Trophoblast cell (in vitro differentiated cells and primary cell): ENCODE measurements at regions not wholly inside any gene's neighbourhood (a gene's known extent, or its start where the extent isn't known, plus 50 kb on each side); places are given as distances from the start of the nearest gene placed in this dataset.

Experiments used
- DNase-seq, 2 donors: peaks; one replicate each; pipeline ENCODE4 v3.0.0-alpha.2; 2016
- H2AFZ ChIP-seq: 2 replicates; pipeline ENCODE4 v1.6.1; 2013; ENCODE audit warnings: low read length, moderate library complexity, mild to moderate bottlenecking; ENCODE audit not compliant: insufficient read depth, poor library complexity
- H2AK5ac ChIP-seq: 2 replicates; pipeline ENCODE4 v1.6.1; 2013; ENCODE audit warnings: mild to moderate bottlenecking, low read length
- H2BK120ac ChIP-seq: 2 replicates; pipeline ENCODE4 v1.6.1; 2013; ENCODE audit warnings: low read length, mild to moderate bottlenecking, moderate library complexity; ENCODE audit not compliant: insufficient read depth, poor library complexity
- H2BK12ac ChIP-seq: 2 replicates; pipeline ENCODE4 v1.6.1; 2013; ENCODE audit warnings: mild to moderate bottlenecking, low read length, moderate library complexity
- H2BK5ac ChIP-seq: 2 replicates; pipeline ENCODE4 v1.6.1; 2013; ENCODE audit warnings: low read length, low read depth, moderate library complexity, mild to moderate bottlenecking; ENCODE audit not compliant: poor library complexity
- H3K14ac ChIP-seq: 2 replicates; pipeline ENCODE4 v1.6.1; 2013; ENCODE audit warnings: mild to moderate bottlenecking, low read length
- H3K18ac ChIP-seq: 2 replicates; pipeline ENCODE4 v1.6.1; 2013; ENCODE audit warnings: mild to moderate bottlenecking, low read length
- H3K23ac ChIP-seq: 2 replicates; pipeline ENCODE4 v1.6.1; 2013; ENCODE audit warnings: low read length
- H3K27ac ChIP-seq: 2 replicates; pipeline ENCODE4 v1.5.1; 2013; ENCODE audit warnings: low read depth, mild to moderate bottlenecking, inconsistent platforms, low read length, moderate library complexity
- H3K27me3 ChIP-seq: 2 replicates; pipeline ENCODE4 v1.6.1; 2013; ENCODE audit warnings: inconsistent platforms, mild to moderate bottlenecking, low read length, moderate library complexity; ENCODE audit not compliant: insufficient read depth
- H3K36me3 ChIP-seq, 2 experiments: 1 replicate in 1 of 2; 2 replicates in 1 of 2; pipeline ENCODE4 v1.6.1; 2013; ENCODE audit warnings: low read length in 2 of 2, mild to moderate bottlenecking in 2 of 2, moderate library complexity in 1 of 2; ENCODE audit not compliant: insufficient read depth in 2 of 2, control insufficient read depth in 1 of 2
- H3K4ac ChIP-seq: 2 replicates; pipeline ENCODE4 v1.6.1; 2013; ENCODE audit warnings: low read depth, mild to moderate bottlenecking, low read length, moderate library complexity
- H3K4me1 ChIP-seq, 2 experiments: 1 replicate in 1 of 2; 2 replicates in 1 of 2; pipeline ENCODE4 v1.6.1; 2013; ENCODE audit warnings: low read length in 2 of 2, mild to moderate bottlenecking in 2 of 2, moderate library complexity in 1 of 2; ENCODE audit not compliant: insufficient read depth in 2 of 2, control insufficient read depth in 1 of 2
- H3K4me2 ChIP-seq: 2 replicates; pipeline ENCODE4 v1.6.1; 2013; ENCODE audit warnings: inconsistent platforms, mild to moderate bottlenecking, low read length, moderate library complexity
- H3K4me3 ChIP-seq: 2 replicates; pipeline ENCODE4 v1.5.1; 2013; ENCODE audit warnings: mild to moderate bottlenecking, low read depth, low read length, inconsistent platforms
- H3K79me1 ChIP-seq: one replicate; pipeline ENCODE4 v1.6.1; 2013; ENCODE audit warnings: low read length
- H3K79me2 ChIP-seq: 2 replicates; pipeline ENCODE4 v1.6.1; 2013; ENCODE audit warnings: low read length, mild to moderate bottlenecking; ENCODE audit not compliant: control insufficient read depth, insufficient read depth, poor library complexity
- H3K9ac ChIP-seq: 2 replicates; pipeline ENCODE4 v1.6.1; 2013; ENCODE audit warnings: mild to moderate bottlenecking, low read length
- H3K9me3 ChIP-seq: 2 replicates; pipeline ENCODE4 v1.6.1; 2013; ENCODE audit warnings: low read depth, mild to moderate bottlenecking, control low read depth, inconsistent platforms, low read length; ENCODE audit not compliant: insufficient read depth
- H4K12ac ChIP-seq: 2 replicates; pipeline ENCODE4 v1.6.1; 2013; ENCODE audit warnings: low read depth, mild to moderate bottlenecking, low read length, moderate library complexity
- H4K8ac ChIP-seq: 2 replicates; pipeline ENCODE4 v1.6.1; 2013; ENCODE audit warnings: low read depth, mild to moderate bottlenecking, low read length, moderate library complexity
- H4K91ac ChIP-seq: one replicate; pipeline ENCODE4 v1.6.1; 2013; ENCODE audit warnings: low read depth, mild to moderate bottlenecking, low read length, moderate library complexity
- WGBS: extraction: QIAGEN DNeasy Blood & Tissue Kit; methylation state at CpG from one replicate; pipeline ENCODE4 v1.1.7; 2013; ENCODE audit warnings: missing lambda C conversion rate; ENCODE audit not compliant: insufficient read length, insufficient coverage; ENCODE audit errors: extremely low coverage; 5-methylcytosine and 5-hydroxymethylcytosine counted together

GRCh38 chr6:167409694-167410093 is 84.8 kb downstream of the TTLL2 start:
- Histone ChIP-seq H3K9me3 (no peaks in the 10 kb centered on the region), H3K36me3 (no peaks in the 10 kb centered on the region), H2BK12ac (no peak overlapping the region), H3K9ac (no peak overlapping the region), H3K79me2 (no peaks in the 10 kb centered on the region), H3K4ac (no peak overlapping the region), H3K4me3 (no peak overlapping the region), H3K18ac (no peak overlapping the region), H3K4me2 (no peak overlapping the region), H2BK5ac (no peak overlapping the region), H4K12ac (no peak overlapping the region), H4K91ac (no peak overlapping the region), H2AK5ac (no peak overlapping the region), H3K23ac (no peak overlapping the region), H2AFZ (no peak overlapping the region), H3K4me1 (no peaks in the 10 kb centered on the region), H4K8ac (no peak overlapping the region), H3K79me1 (no peaks in the 10 kb centered on the region), H3K27me3 (no peaks in the 10 kb centered on the region), H3K14ac (no peak overlapping the region), H2BK120ac (no peak overlapping the region), H3K27ac (no peak overlapping the region)
- no peak for DNase-seq
- no CpG with 5 or more reads among the region's 6 CpGs for WGBS

- H2BK12ac ChIP-seq = no peak overlapping the region
- no peak for DNase-seq
- H3K9ac ChIP-seq = no peak overlapping the region
- no peak overlapping the region for H4K8ac ChIP-seq
- no peaks in the 10 kb centered on the region for H3K27me3 ChIP-seq
- H3K18ac ChIP-seq = no peak overlapping the region
- H3K4ac ChIP-seq = no peak overlapping the region
- no peak overlapping the region for H2BK5ac ChIP-seq
- H3K9me3 ChIP-seq = no peaks in the 10 kb centered on the region
- no peak overlapping the region for H3K4me3 ChIP-seq
- H4K12ac ChIP-seq = no peak overlapping the region
- H2BK120ac ChIP-seq = no peak overlapping the region
- no peak overlapping the region for H3K14ac ChIP-seq
- H3K36me3 ChIP-seq = no peaks in the 10 kb centered on the region
- WGBS = no CpG with 5 or more reads among the region's 9 CpGs
- H3K79me1 ChIP-seq = no peaks in the 10 kb centered on the region
- H3K4me1 ChIP-seq = no peaks in the 10 kb centered on the region
- H2AFZ ChIP-seq = no peak overlapping the region
- no peak overlapping the region for H3K23ac ChIP-seq
- H2AK5ac ChIP-seq = no peak overlapping the region
- no peak overlapping the region for H4K91ac ChIP-seq
- H3K79me2 ChIP-seq = no peaks in the 10 kb centered on the region
- no peak overlapping the region for H3K27ac ChIP-seq
- no peak overlapping the region for H3K4me2 ChIP-seq
These were observed 85.6 kb downstream of the TTLL2 start for GRCh38 chr6:167410462-167410861.

- no peak overlapping the region for H3K27ac ChIP-seq
- H4K12ac ChIP-seq = no peak overlapping the region
- WGBS = no CpG with 5 or more reads among the region's 5 CpGs
These were observed 87.6 kb downstream of the TTLL2 start for GRCh38 chr6:167412506-167412905.

GRCh38 chr6:167415441-167415961 is 90.6 kb downstream of the TTLL2 start:
- Histone ChIP-seq H3K27ac (no peak overlapping the region), H3K79me2 (no peaks in the 10 kb centered on the region), H3K79me1 (no peaks in the 10 kb centered on the region), H2BK120ac (no peak overlapping the region), H3K9ac (no peak overlapping the region), H3K4me2 (no peak overlapping the region), H3K14ac (no peak overlapping the region), H3K4ac (no peak overlapping the region), H3K4me1 (no peaks in the 10 kb centered on the region), H2AFZ (no peak overlapping the region), H3K4me3 (no peak overlapping the region), H4K91ac (no peak overlapping the region), H3K23ac (no peak overlapping the region), H2BK12ac (no peak overlapping the region), H3K27me3 (no peaks in the 10 kb centered on the region), H2BK5ac (no peak overlapping the region), H3K36me3 (no peaks in the 10 kb centered on the region), H3K9me3 (no peaks in the 10 kb centered on the region), H3K18ac (no peak overlapping the region), H2AK5ac (no peak overlapping the region), H4K12ac (no peak overlapping the region), H4K8ac (no peak overlapping the region)
- no peak for DNase-seq
- WGBS = no CpG with 5 or more reads among the region's 18 CpGs

More at GRCh38 chr6:167412506-167412905, 87.6 kb downstream of the TTLL2 start:
- Histone ChIP-seq H2BK120ac (no peak overlapping the region), H3K4me2 (no peak overlapping the region), H2BK5ac (no peak overlapping the region), H4K8ac (no peak overlapping the region), H3K18ac (no peak overlapping the region), H2AFZ (no peak overlapping the region), H3K4me3 (no peak overlapping the region), H3K79me1 (no peaks in the 10 kb centered on the region), H3K36me3 (no peaks in the 10 kb centered on the region), H3K9ac (no peak overlapping the region), H3K4me1 (no peaks in the 10 kb centered on the region), H3K79me2 (no peaks in the 10 kb centered on the region), H2BK12ac (no peak overlapping the region), H3K23ac (no peak overlapping the region), H2AK5ac (no peak overlapping the region), H4K91ac (no peak overlapping the region), H3K4ac (no peak overlapping the region), H3K27me3 (no peaks in the 10 kb centered on the region), H3K9me3 (no peaks in the 10 kb centered on the region), H3K14ac (no peak overlapping the region)
- DNase-seq = no peak
